Left renal pelvis (tissue), 4 donors: ENCODE measurements at regions not wholly inside any gene's neighbourhood (a gene's known extent, or its start where the extent isn't known, plus 50 kb on each side); places are given as distances from the start of the nearest gene placed in this dataset.

Experiments
- DNase-seq, 4 donors: peaks; one replicate each; pipeline ENCODE4 v3.0.0-alpha.2; 2013; ENCODE audit warnings: low read depth in 4 of 4, low spot score in 3 of 4

- no peak for DNase-seq
These were observed 88.8 kb upstream of the SLC24A5 start for GRCh38 chr15:48031973-48032372.

- no peak for DNase-seq
These were observed 87.9 kb upstream of the SLC24A5 start for GRCh38 chr15:48032911-48033310.

GRCh38 chr15:48038221-48038620 lies 82.6 kb upstream of the SLC24A5 start:
- DNase-seq, result no peak

GRCh38 chr15:48040166-48040817 lies 80.5 kb upstream of the SLC24A5 start:
- no peak for DNase-seq

GRCh38 chr15:48041454-48041853 lies 79.3 kb upstream of the SLC24A5 start:
- no peak for DNase-seq

- peak in 1 of 4 donors; percentile 17 for DNase-seq
These were observed 73.9 kb upstream of the SLC24A5 start for GRCh38 chr15:48046813-48047438.

- no peak for DNase-seq
These were observed 71.1 kb upstream of the SLC24A5 start for GRCh38 chr15:48049736-48050135.

- no peak for DNase-seq
These were observed 67.8 kb upstream of the SLC24A5 start for GRCh38 chr15:48052946-48053345.

- DNase-seq, result no peak
These were observed 62.4 kb upstream of the SLC24A5 start for GRCh38 chr15:48058371-48058770.

GRCh38 chr15:48059791-48060190 lies 61.0 kb upstream of the SLC24A5 start:
- no peak for DNase-seq

GRCh38 chr15:48060396-48060795 lies 60.4 kb upstream of the SLC24A5 start:
- no peak for DNase-seq

GRCh38 chr15:48061605-48062004 lies 59.2 kb upstream of the SLC24A5 start:
- DNase-seq, result no peak

GRCh38 chr15:48062148-48062872 lies 58.5 kb upstream of the SLC24A5 start:
- no peak for DNase-seq

GRCh38 chr15:48063411-48063985 lies 57.3 kb upstream of the SLC24A5 start:
- no peak for DNase-seq

GRCh38 chr15:48064421-48064820 lies 56.4 kb upstream of the SLC24A5 start:
- no peak for DNase-seq

- DNase-seq, result no peak
These were observed 54.3 kb upstream of the SLC24A5 start for GRCh38 chr15:48066456-48066855.
